GM04503 (cell line): ENCODE measurements at regions not wholly inside any gene's neighbourhood (a gene's known extent, or its start where the extent isn't known, plus 50 kb on each side); places are given as distances from the start of the nearest gene placed in this dataset.

Source experiments
- DNase-seq: peaks from one replicate; pipeline ENCODE4 v3.0.0-alpha.2; 2012; ENCODE audit warnings: low read depth

- DNase-seq, result no peak
These were observed 198.2 kb upstream of the ARSJ start for GRCh38 chr4:114177628-114178027.

DNA sequence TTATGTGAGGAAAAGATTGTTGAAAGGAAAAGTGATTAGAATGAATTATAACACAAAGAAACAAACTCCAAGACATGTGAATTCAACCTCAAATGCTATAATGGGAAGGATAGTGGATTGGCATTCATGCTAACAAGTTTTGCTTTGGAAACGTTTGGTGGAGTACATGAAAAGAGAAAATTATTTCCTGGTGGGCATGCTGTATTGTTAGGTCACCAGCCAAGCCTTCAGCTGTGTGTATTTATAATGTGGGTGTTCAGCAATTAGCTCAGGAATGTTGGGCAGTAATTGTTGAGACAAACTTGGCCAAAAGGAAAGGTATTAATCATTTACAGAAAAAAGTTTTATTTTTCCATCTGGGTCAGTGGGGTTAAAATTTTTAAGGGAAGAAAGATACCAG lies 198.9 kb upstream of the ARSJ start:
- DNase-seq, result peak; percentile 4

GRCh38 chr4:114180481-114180880 lies 201.0 kb upstream of the ARSJ start:
- peak; percentile 49 for DNase-seq

- DNase-seq, result no peak
These were observed 205.5 kb upstream of the ARSJ start for GRCh38 chr4:114184901-114185300.

DNA sequence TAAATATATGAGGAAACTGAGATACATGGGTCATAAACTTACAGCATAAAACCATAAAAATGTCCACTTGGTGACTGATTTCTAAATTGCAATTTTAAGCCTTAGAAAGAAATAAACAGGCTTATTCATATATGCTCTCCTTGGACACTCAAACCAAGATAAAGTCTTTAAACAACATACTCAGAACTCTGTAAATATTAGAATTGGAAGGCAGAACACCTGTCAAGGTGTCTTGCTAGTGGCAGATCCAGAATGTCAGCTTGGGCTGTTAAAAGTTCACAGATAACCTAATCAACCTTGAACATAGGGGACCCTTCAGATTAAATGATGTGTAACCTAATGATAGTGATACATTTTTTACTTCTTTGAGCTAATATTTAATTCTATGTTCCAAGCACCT lies 208.1 kb upstream of the ARSJ start:
- DNase-seq, result no peak

- no peak for DNase-seq
These were observed 212.0 kb upstream of the ARSJ start for GRCh38 chr4:114191496-114191895.

GRCh38 chr4:114192854-114193253 lies 213.4 kb upstream of the ARSJ start:
- no peak for DNase-seq

DNA sequence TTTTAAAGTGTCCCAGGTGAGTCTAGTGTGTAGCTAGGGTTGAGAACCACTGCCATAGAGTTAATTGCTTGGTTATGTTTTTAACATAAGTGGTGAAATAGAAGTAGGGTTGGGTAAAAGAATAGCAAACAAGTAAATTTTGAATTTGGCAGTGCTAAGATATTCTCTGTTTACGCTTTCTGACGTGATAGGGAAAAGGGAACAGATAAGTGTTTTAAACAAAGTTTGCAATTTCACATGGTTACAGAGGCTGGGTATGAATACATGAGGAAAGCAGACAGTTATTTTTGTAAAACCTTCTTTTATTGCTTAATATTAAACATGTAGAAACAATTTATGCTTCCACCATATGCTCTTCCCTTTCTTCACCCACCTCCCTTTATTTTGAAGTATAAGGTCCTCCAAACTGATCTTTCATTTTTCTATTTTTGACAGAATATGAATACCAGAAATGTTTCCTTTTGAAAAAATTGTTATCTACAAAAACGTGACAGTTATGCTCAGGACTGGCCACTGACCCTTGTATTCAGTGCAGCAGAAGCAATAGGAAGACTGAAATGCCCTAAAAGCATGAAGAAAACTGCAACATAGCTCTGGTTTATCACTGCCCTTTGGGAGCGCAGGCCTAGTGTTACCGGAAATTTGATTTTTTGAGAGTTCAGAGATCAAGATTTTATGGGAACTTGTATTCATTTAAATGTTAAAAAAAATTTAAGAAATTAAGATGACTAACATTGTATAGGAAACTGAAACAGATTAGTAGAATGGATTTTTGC lies 214.4 kb upstream of the ARSJ start:
- DNase-seq, result no peak

GRCh38 chr4:114196606-114197005 lies 217.2 kb upstream of the ARSJ start:
- no peak for DNase-seq

- no peak for DNase-seq
These were observed 220.6 kb upstream of the ARSJ start for GRCh38 chr4:114200026-114200425.

DNA sequence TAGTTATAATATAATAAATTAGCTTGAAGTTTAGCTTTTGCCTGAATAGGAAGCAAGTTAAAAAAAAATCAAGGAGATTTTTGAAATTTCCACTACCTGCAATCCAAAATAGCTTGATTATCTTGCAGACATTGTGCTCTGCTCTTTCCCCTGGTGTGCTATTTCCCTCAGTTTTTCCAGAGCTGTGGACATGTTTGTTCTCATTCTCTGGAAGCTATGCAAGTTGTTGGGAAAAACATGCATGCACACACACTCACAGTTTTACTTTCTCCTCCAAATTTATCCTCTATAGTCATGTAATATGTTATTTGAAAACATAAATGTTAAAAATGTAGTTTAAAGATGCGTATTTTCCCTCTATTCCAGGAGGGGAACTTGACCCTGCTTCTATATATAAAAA lies 225.8 kb upstream of the ARSJ start:
- no peak for DNase-seq

GRCh38 chr4:114208574-114209151 lies 229.2 kb upstream of the ARSJ start:
- peak; percentile 18 for DNase-seq

GRCh38 chr4:114209584-114209983 lies 230.1 kb upstream of the ARSJ start:
- no peak for DNase-seq

GRCh38 chr4:114211556-114211955 lies 232.1 kb upstream of the ARSJ start:
- no peak for DNase-seq

DNA sequence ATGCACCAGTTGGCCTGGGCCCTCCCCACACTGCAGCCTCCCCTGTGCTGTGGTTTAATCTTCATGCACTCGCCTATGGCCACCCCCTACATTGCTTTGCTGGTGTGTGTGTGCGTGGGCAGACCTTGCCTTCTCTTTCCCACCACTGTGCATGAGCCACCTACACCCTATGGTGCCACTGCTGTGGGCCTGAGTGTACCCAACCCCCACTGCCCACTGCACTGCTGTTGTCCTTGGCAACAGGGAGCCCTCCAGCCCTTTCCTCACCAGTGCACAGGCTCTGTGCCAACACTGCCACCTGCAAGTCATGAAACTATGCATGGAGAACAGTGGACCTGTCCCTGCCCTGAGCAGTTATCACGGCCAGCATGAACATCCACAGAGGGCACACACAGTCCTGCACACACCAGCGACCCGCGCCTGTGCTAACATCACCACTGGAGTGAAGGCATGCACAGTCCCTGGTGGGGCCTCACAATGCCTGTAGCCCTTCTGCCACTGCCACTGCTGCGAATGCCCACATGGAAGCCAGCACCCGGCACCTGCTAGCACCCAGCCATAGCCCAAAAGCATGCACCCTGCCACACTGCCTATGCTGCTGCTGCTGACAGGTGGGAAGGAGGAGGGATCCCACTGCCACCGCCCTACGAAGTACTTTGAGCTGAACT lies 237.8 kb upstream of the ARSJ start:
- DNase-seq, result no peak

- DNase-seq, result no peak
These were observed 244.1 kb upstream of the ARSJ start for GRCh38 chr4:114223580-114223979.

GRCh38 chr4:114225436-114225835 lies 246.0 kb upstream of the ARSJ start:
- no peak for DNase-seq

DNA sequence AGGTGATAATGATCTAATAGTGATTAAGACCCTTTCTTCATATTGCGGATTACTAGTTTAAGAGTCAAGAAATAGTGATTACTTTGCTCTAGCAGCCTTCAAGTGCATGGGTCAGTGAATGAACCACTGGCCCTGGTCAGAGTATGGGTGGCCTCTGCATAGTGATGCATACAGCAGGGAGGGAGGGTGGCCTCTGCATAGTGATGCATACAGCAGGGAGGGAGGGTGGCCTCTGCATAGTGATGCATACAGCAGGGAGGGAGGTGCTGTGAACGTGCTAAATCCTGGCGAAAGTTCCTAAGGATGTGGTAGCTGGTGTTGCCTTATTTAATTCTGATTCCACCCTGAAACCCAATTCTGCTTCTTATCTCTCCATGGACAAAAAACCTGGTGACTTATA lies 246.7 kb upstream of the ARSJ start:
- DNase-seq, result no peak

DNA sequence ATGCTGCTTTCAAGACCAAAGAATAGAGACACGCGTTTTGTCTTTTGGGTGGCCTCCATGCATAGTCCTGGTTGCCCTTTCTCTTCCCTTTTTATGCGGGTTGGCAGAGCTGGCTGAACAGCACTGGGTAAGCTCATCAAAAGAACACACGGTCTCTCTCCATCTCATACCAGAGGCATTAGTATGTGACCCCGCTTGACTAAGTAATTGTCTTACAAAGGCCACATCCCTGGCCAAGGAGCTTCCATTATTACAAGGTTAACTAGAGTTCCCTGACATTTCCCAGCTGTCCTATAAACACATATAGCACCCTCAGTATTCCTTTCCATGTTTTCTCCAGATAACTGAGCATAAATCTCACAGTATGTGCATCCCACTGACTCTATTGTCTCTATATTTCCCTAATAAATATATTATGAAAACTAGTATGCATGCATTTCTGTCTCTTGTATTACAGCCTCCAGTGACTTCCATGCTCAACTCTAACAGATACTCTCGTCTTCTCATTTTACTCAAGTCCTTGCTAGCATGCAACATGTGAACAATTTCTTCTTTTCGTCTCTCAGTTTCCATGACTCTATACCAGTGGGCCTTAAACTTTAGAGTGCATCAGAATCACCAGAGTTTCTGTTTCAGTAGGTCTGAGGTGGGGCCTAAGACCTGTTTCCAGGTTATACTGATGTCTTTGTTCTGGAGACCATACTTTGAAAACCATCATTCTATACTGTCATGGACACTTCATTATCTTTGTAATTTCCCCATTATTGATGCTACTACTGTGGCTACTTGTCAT lies 247.7 kb upstream of the ARSJ start:
- no peak for DNase-seq

DNA sequence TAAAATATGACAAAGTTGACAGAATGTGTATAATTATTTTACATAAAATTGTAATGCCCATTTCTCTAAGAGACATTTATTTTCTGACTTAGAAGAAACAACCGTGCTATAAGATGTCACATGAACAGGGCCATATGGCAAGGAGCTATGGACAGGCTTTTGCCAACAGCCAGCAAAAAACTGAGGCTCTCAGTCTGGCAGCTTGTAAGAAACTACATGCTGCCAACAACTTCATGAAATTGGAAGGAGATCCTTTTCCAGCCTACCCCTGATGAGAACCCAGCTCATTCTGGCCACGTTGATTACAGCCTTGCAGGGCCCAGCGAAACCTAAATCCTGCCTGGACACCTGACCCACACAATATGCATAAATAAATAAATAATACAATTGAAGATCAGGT lies 250.3 kb upstream of the ARSJ start:
- DNase-seq, result no peak

DNA sequence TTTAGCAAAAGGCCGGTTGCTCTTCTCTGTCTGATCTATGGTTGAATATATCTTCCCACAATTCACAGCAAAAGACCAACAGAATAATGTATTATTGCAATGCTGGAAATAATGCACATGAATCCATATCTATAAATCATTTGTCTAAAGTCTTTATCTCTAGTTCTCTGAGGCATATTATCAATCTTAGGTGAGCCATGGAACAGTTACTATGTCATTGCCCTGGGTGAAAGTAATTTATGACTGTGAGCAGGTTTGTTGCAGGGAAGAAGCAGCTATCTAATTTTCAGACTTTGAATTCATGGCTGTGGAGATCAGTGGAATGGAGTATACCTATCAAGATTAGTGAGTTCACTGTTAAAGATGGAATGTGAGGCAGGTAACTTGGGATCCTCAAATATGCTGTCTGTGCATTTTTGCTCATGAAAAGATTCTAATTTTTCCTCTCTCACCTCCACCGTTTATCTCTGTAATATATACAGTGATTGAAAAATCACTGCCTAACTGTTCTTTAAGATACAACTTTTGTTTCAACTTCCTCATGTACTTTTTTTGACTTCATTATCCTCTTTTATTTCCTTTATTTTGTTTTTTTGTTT lies 256.8 kb upstream of the ARSJ start:
- no peak for DNase-seq

DNA sequence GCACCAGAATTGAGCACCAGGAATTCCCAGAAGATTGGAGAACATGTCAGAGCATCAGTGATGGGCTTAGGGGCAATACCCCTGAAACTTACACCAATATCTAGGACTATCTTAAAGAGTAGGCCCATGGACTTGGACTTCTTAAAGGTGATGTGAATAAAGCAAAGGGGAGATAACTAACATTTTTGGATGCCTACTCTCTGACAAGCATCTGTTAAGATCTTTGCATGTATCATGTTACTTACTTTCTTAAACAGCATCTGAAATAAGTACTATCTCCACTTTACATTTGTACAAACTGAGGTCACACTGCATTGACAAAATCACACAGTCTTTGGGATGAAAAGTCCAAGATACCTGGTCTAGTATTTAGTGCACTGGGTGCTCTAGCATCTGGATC lies 258.6 kb upstream of the ARSJ start:
- no peak for DNase-seq
